VCaP (cell line): ENCODE measurements at regions not wholly inside any gene's neighbourhood (a gene's known extent, or its start where the extent isn't known, plus 50 kb on each side); places are given as distances from the start of the nearest gene placed in this dataset.

Experiments
- H3K27ac ChIP-seq: fragments of 450-650 bp; 2 replicates; pipeline ENCODE4 v1.5.1; 2017
- CTCF ChIP-seq: fragments of 450-650 bp; conservative IDR thresholded peaks from 2 replicates; pipeline ENCODE4 v1.5.1; 2017; ENCODE audit warnings: mild to moderate bottlenecking, moderate library complexity

GRCh38 chr5:2505217-2505616 lies 246.3 kb downstream of the IRX2 start:
- no peak overlapping the region for H3K27ac ChIP-seq
- no peak for TF ChIP-seq CTCF

DNA sequence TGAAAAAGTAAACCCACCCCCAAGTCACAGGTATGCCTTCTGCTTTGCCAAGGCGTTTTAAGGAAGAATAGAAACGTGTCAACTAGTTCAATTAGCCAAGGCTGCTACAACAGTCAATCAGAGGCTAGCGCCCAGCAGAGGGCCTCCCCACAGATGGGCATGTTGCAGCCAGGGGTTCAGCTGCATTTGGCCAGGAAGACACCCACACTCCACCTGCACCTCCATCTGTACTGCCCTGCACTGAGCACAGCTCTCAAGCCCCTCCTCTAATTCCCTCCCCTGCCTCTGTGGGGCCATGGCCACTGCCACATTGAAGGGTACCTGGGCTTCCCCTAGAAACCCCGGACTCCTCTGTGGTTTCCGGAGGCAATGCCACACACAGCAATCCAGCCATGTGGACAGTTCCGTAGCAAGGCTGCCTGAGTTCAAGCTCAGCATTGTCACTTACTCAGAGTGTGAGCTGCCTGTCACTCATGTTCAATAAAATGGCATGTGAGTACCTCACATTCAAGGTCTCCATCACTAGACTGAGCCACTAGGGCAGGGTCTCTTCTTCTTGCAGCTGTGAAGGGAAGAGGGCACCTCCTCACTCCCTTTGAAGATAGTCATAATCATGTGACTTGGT lies 248.4 kb downstream of the IRX2 start:
- no peak overlapping the region for H3K27ac ChIP-seq
- no peak for TF ChIP-seq CTCF

- no peak overlapping the region for H3K27ac ChIP-seq
- TF ChIP-seq CTCF: no peak
Observed at GRCh38 chr5:2499917-2500316, 251.6 kb downstream of the IRX2 start.

- no peak overlapping the region for H3K27ac ChIP-seq
- no peak for TF ChIP-seq CTCF
Observed at GRCh38 chr5:2496891-2497290, 254.6 kb downstream of the IRX2 start.

DNA sequence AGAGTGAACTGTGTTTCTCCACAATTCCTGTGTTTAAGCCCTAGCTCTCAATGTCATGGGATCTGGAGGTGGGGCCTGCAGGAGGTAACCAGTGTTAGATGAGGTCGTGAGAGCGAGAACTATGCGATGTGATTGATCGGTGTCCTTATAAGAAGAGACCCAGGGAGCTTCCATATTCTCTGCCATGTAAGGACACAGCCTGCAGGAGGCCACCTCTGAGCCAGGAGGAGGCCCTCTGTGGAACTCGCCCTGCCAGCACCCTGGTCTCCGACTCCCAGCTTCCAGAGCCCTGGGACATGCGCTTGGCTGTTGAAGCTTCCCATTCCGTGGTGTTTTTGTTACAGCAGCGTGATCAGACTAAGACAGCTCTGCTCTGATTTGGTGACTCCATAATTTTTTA lies 255.4 kb downstream of the IRX2 start:
- TF ChIP-seq CTCF: no peak
- no peak overlapping the region for H3K27ac ChIP-seq

DNA sequence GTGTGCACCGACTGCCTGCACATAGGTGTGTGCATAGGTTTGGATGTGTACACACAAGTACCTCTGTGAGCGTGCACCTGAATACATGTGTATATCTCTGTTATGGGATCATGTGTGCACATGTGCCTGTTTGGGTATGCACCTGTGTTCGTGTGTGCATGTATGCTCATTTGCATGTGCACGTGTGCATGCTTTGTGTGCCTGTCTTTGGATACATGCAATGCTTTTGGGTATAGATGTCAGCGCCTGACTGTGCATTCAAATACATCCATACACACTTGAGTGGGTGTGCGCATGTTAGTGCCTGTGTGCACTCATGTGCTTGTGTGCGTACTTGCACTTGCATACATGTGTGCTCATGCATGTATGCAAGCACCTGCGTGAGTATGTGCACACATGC lies 258.1 kb downstream of the IRX2 start:
- no peak overlapping the region for H3K27ac ChIP-seq
- no peak for TF ChIP-seq CTCF

DNA sequence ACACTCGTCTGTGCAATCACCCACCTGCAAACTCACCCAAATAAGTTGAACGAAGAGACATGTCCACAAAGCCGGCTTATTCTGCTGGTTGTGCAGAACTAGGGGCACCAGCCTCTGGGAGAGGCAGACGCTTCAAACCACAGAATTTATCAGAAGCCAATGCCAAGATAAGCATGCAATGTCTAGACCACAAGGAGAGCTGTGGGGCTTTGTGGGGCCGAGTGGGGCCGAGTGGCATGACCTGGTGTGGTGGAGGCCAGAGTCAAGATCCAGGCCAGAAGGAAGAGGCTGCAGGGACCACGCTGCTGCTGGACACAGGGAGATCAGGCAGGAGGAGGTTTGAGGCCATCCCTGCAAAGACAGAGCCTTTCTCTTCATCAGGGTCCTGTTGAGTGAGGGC lies 259.0 kb downstream of the IRX2 start:
- H3K27ac ChIP-seq: no peak overlapping the region
- no peak for TF ChIP-seq CTCF
